Activated CD4-positive, alpha-beta T cell treated with anti-CD3 and anti-CD28 coated beads, Interleukin-2, amount 50 U/mL, for 48 hours (primary cell): ENCODE measurements at regions not wholly inside any gene's neighbourhood (a gene's known extent, or its start where the extent isn't known, plus 50 kb on each side); places are given as distances from the start of the nearest gene placed in this dataset.

Experiments used
- DNase-seq, 2 experiments: peaks; one replicate each; pipeline ENCODE4 v3.0.0-alpha.2; 2020

DNA sequence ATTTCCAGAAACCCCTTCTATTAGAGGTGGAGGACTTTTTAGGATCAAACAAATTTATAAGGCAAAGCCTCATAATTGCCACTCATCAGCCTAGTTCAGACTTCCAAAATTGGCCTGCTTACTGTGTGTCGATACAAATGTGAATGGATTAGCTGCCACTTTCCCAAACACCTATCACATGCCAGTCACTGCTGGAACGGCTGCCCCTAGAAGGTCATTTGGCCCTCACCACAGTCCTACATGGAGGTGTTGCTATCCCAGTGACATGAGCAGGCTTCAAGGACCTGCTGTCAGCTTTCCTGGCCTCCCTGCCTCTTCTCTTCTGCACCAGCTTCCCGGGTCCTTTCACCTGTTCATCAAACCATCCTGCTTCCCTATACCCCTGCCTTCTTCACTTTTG lies 279.2 kb upstream of the SKOR2 start:
- DNase-seq: no peak

DNA sequence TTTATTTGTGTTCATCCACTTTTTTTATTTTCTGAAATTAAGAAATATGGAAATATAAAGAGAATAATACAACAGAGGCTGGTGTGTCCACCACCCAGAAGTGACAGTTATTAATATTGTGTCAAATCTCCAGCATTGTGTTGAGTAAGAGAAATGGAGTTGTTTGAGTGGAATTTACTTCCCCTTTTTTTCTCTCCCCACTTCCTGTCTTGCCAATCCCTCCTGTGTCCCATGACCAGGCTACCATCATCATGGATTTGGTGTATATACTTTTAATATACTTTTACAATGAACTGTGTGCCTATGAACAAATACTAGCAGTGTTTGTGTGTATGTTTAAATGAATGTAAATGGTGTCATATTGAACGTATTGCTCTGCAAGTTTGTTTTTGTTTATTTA lies 276.9 kb upstream of the SKOR2 start:
- no peak for DNase-seq

DNA sequence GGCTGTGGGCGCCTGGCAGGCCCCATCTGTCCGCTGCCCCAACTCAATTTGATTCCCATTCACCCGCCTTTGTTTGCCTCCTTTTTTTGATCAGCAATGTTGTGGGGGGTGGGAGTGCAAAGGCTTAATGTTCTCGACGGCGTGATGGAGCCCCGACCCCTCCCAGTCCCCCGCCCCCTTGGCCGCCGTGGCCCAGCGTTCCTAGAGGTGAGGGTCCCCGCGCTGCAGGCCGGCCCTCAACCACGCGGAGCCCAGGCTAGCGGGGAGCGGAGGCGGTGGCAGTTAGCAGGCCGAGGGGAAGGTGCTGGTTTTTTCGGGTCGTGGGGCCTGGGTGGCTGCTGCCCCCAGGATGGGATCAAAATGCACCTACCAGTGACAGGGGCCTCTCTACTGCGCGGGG lies 274.7 kb upstream of the SKOR2 start:
- DNase-seq: no peak

DNA sequence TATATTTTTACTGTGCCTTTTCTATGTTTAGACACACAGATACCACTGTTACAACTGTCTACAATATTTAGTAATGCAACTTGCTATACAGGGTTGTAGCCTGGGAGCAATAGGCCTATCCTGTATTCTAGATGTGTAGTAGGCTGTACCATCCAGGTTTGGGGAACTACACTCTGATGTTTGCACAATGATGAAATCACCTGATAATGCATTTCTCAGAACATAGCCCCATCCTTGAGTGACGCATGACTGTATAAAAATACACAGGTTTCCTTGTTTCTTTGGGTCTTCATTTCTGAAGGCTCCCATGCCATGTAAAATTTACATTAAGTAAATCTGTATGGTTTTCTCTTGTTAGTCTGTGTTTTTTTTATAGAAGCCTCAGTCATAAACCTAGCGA lies 270.9 kb upstream of the SKOR2 start:
- no peak for DNase-seq

DNA sequence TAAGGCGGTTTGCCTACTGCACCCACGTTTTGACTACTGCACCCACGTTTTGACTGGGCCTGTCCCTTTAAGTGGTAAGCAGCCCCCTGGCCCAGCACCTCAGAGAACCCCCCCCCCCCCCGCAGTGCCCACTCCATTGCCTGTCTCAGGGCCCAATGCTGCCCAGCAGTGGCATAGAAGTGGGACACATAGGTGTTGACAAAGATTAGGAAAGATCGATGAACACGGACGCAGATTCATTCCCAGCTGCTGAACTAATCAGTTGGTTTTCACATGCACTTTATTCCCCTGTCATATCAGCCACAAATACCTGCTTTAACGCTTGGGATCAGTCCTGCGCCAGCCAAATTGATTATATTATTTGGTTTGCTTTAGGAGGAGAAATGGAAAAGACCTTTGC lies 268.8 kb upstream of the SKOR2 start:
- no peak for DNase-seq

DNA sequence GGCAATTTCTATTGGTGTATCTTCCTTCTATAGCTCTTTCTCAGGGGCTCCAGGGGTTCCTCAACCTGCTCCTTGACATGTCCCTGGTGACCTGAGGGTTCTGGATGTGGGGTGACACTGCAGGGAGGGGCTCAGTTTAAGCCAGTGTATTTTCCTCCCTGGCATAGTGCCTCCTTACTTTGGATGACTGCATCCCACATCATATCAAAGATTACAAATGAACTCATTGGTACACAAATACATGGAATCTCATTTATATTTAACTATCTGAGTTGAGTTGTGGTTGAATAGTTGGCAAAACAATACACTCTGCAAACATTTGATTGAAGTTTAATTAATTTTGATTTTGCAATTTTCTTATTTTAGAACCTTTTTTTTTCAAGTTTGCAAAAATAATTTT lies 268.2 kb upstream of the SKOR2 start:
- no peak for DNase-seq

DNA sequence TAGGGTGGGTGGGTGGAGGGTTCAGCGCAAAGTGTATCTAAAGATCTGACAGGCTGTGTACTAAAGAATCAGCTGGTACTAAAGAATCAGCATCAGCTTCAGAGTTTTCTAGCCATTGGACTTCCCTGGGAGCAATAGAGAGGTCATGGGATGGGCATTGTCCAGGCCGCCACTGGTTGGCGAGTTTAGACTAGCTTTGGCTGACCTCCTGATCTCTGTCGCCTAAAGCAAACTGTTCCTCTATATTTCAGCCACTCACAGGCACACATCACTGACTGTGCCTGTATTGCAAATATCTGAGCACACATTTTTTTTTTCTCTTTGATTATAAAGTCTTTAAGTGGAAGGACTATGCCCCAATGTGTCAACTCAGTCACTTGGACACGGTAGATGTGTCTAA lies 267.8 kb upstream of the SKOR2 start:
- DNase-seq: no peak

DNA sequence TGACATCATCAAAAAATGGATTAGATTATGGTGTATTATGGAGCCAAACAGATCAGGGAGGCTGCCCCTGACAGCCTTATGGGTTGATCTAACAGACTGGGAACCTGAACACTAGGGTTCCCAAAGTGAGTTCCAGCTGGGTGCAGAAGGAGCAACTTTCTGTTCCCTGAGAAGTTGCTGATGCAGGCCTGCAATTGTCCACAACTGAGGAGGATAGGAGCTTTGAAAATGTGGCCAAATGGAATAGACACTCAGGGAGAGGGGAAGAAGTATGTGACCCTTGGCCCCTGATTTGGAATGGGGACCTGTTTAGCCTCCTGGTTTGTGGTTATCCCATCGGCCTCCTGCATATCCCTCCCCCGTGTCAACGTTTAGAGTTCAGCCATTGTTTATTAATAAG lies 262.2 kb upstream of the SKOR2 start:
- DNase-seq: no peak

DNA sequence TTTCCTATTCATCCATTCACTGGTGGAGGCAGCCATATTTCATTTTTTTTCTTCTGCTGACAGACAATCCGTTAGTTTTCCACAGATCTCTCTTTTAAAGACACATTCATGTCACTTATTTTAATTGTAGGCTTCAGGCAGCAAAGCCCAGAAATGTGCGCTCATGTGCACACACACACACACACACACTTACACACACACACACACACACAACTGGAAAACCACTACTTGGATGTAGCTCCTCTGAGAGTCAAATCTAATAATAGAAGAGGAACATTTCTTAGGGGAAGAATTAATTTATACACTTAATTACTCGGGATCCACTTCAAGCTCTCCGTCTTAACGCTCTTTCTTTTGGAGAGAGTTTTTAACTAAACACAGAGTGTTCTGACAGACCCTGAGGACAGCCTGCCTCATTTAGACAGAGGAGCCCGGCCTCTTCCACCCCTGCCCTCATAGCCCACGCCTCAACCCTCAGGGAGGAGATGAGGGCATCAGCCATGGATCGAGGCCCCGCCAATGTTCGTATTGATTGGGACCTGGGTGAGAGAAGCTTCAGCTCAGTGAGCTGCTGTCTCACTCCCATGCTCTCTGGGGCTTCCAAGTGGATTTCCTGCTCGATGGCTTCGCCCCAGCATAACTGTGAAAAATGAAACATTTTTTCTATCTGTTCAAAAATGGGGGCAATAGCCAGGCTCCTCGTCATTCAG lies 261.4 kb upstream of the SKOR2 start:
- no peak for DNase-seq

DNA sequence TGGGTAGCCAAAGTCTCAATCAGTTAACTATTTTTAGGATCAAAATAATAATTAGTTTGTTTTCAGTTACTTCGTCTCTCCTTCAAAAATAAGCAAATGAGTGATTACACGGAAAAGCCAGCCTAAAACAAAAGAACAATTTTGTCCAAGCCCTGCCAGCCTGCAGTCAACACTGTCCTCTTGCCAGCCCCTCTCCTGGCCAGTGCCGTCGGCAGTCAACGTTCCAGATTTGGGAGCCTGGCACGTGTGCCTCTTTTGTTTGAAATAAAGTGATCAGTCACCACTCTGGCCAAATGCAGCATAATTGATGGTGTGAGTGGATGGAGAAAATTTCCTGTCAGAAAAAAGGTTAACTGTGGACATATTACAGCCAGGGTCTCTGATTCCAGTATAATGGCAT lies 260.6 kb upstream of the SKOR2 start:
- DNase-seq: no peak

DNA sequence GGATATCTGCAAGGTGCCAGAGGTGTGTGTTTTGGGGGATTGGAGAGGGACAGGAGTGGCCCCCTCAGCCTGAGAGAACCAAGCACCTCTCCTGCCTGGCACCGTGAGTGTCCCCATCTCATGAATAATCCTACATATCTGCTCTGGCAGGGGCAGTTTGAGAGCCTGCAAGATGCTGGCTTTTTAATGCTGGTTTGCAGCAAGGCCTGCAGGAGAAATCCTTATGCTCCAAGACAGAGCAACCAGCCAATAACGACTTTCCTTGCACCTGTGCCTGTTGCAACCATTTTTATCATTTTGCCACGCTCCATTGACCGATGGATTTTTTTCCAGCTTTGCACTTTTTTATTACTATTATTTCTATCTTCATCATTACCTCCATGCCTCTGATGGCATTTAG lies 259.4 kb upstream of the SKOR2 start:
- DNase-seq: no peak

DNA sequence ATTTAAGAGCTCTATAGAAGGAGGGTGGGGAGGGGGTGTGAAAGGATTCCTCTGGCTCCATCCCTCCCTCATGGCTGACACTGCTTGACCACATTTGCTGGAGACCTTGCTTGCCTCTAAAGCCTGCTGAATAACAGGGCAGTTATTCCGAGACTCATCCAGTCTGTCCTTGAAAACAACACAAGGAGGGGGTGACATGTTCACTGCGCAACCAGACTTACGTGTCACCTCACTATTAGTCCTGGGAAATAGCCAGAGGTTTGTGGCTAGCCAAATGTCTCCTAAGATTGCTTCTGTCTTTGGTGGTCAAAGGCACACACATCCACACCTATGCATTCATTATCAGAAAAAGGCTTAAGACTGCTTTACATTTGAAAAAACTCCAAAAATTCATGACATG lies 256.2 kb upstream of the SKOR2 start:
- DNase-seq: no peak

DNA sequence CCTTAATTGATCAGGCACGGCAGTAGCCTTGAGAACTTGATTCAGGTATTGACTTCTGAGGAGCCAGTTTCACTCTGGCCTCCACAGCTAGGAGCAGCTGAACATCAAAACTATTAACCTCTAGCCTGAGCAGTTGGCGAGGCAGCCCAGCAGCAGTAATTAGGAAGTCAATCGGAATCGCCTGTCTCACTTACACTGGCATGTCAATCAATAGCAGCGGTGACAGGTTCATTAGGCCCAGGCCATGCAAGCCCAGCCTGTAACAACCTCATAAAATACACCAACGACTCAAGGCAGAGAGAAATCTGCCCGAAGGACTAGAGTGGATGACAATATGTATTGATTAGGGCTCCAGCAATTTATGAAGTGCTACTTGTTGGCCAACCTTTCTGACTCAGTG lies 255.4 kb upstream of the SKOR2 start:
- DNase-seq: no peak

DNA sequence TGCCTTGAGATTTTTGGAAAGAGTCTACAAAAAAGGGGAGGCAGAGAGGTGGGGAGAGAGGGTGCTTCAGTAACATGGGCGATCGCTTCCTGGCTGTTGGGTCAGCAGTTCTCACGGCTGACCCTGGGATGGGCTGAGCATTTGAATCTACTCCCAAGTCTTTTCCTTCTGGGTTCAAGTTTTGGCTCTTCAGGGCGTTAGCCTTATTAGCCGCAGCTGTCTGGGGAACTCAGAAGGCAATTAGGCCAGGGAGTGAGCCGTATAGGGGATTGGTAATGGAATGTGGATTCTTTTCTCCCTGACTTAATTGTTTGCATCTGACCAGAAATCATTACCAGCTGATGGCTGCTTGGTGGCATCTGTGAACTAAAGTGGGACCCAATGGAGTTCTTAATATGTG lies 250.5 kb upstream of the SKOR2 start:
- DNase-seq: no peak

DNA sequence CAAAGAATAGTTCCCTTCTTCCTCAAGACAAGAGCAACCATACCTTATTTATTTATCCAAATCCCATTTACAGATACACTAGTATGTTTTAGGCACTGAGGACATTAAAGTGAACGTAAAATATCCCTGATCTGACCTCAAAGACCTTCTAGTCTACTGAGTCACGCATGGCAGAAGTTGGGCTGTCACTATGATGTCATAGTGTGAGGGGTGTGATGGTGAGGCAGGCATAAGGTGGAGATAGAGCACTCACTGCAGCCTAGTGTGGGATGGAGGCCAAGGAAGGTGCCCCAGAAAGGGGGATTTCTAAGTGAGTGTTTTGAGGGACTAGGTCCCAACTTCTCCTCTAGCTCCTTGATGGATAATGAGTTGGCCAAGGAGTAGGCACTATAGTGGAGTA lies 249.5 kb upstream of the SKOR2 start:
- no peak for DNase-seq

DNA sequence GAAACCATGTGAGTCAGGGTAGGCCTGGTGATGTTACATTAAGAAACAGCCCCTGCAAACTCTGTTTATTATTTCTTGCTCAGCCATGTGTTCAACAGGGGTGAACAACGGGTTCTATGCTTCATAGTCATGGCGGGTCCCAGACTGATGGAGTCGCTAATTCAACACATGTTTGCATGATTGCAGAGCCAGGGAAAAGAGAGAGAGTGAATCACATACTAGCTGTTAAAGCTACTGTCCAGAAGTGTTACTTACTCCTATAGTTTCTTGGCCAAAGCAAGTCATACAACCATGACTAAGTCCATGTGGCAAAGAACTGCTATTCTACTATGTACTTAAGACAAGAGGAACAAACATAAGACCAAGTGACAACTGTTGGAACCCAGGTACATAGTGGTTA lies 241.2 kb upstream of the SKOR2 start:
- DNase-seq: no peak

DNA sequence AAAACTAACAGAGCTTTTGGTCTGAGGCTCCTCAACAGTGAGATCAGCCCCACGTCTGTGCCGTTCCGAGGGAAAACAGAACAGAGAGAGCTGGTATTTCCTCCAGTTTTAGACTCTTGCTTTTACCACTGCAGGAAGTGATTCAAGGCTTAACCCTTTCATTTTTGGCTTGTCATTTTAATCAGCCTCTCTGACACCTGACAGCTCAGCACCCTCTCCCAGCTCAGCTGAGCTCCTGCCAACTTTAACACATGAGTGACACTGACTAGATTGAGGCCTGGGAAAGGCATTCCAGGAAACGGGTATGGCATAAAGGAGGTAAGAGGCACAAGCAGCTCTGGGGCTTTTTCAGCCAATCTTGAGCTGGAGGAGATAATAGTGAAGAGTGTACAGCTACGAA lies 239.4 kb upstream of the SKOR2 start:
- DNase-seq: no peak

DNA sequence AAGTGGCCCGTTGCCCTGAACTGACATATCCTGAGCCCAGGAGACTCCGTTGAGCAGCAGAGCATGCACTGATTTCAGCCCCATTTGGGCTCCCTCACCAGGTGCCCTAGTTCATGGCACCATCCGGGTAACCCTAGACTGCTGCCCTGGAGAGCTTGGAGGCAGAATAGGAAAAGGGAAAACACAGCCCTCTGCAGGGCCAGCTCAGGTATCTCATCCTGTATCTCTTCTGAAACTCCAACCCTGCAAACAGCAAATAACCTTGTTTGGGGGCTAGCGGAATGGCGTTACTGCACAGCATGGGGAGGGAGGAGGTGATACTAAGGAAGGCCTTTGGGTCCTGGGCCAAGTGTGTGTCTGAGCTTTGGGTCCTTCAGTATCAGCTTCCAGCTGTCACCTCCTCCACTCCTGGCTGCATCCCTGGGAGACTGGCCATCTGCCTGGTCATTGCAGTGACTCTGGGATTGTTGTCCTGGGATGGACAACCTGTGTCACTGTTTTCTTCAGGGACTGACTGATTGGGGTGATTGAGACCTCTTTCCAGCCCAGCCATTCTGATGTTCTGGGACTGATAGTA lies 233.8 kb upstream of the SKOR2 start:
- no peak for DNase-seq

DNA sequence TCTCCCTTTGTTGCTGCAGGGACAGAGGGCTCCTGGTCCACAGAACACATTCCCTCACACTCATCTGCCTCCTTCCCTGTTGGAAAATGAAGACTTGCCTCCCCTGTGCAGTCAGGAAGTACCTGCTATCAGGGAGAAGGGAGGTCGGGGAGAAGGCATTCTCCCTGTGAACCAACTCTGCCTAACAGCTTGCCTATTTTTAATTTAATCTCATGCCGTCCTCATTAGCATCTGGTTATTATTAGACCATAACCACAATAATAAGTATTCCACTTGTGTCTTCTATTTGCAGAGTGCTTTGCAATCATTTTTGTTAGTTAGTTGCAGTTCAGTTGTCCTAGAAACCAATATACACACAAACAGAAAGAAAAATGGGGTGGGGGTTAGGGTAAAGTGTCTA lies 232.6 kb upstream of the SKOR2 start:
- no peak for DNase-seq

DNA sequence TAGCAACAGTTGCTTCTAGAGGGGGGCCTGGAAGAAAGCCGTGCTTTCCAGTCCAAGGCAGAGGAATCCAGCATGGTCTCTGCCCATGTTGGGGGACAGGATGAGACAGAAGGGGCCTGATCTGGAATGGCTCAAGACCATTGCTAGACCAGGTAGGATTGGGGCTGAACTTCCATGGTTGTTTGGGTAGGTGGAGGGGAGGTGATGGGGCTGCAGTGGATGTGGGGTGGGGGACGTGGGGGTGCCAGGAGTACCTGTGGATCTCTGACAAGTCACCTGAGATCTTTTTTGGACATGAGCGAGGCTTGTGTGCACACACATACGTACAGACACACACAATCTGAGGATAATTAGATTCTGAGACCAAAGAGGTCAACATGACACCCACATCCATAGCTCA lies 228.7 kb upstream of the SKOR2 start:
- no peak for DNase-seq

DNA sequence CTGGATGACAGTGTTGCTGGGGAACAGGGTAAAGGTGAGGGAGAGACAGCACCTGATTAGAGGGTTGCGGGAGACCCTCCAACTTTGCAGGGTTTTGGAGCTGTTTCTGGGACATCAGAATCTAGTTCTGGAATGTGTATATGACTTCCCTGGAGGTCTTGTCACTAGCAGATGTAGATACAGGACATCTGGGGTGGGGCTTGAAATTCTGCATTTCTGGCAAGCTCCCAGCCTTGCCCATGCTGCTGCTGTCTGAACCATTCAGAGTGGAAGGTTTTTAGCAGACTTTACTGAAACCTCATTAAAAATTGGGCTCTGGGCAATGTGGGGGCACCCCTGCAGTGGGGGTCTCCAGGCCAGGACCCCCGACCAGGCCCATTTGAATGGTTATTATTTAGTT lies 220.3 kb upstream of the SKOR2 start:
- DNase-seq: no peak

DNA sequence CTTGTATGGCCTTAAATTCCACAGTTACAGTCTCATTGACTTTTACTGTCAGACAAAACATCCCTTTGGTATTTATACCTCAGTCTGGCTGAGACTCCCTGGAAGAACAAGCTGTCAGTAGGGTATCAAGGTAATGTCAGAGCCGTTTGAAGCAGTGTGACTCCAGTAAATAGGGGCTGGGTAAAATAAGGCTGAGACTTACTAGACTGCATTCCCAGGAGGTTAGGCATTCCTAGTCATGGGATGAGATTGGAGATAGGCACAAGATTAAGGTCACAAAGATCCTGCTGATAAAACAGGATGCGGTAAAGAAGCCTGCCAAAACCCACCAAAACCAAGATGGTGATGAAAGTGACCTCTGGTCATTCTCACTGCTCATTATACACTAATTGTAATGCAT lies 219.5 kb upstream of the SKOR2 start:
- no peak for DNase-seq

DNA sequence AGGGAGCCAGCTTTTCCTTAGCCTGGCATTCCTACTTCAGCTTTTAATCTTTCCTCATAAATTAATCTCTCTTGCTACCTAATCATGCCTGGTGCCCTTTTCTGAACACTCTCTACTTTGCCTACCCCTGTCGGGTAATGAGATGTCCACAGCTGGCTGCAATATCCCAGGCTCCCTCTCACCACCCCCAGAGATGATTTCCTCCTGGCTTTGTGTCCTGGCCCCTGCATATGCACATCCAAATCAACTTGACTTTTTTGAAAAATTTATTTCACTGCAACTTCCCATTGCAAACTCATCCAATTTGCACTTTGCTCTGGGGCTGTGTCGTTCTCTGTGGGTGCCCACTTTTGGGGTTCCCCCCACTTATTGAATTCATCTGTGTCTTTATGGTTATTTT lies 218.1 kb upstream of the SKOR2 start:
- DNase-seq: no peak

DNA sequence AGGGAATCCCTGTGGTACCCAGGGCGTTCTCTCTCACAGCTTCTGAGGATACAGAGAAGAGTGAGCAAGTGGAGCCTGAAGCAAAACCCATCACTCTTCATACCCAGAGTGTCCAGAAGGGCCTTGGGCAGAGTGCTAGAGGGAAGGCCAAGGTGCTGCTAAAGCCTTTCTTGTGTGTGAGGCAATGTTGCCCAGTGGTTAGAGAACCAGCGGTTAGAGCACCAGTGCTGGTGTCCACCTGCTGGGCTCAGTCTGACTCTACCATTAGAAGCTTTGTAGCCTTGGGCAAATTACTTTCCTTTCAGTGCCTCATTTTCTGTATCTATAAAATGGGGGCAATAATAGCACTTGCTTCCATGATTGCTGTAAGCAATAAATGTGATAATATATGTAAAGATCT lies 210.5 kb upstream of the SKOR2 start:
- no peak for DNase-seq

DNA sequence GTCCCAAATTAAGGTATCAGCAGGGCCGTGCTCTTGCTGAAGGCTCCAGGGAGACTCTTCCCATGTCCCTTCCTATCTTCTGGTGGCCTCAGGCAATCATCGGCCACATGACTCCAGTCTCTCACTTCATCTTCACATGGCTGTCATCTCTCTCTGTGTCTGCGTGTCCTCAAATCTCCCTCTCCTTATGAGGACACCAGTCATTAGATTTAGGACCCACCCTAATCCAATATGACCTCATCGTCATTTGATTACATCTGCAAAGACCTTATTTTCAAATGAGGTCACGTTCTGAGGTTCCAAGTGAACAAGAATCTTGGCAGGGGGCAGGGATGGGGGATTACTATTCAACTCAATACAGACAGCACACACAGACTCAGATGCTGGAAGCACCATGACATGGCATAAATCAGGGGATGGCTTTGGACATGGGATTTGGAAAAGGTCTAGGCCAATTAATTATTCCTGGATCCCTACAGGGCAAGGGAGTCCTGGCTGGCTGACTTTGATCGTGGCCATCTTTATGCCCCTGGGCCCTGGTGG lies 210.0 kb upstream of the SKOR2 start:
- DNase-seq: no peak
